Thyroid gland (tissue), 4 donors: ENCODE measurements at regions not wholly inside any gene's neighbourhood (a gene's known extent, or its start where the extent isn't known, plus 50 kb on each side); places are given as distances from the start of the nearest gene placed in this dataset.

Experiments
- DNase-seq, 2 donors: peaks; one replicate each; pipeline ENCODE4 v3.0.0-alpha.2; 2019
- H3K27ac ChIP-seq, 3 donors: fragments of 200-600 bp; sonication (generic); 1 replicate in 2 of 3; 2 replicates in 1 of 3; pipeline ENCODE4 v1.5.1; 2016 to 2019; ENCODE audit warnings: mild to moderate bottlenecking in 1 of 3, moderate library complexity in 1 of 3
- H3K27me3 ChIP-seq: fragments of 200-600 bp; sonication (generic); one replicate; pipeline ENCODE4 v1.5.1; 2019
- H3K36me3 ChIP-seq, 2 donors: fragments of 200-600 bp; sonication (generic); one replicate each; pipeline ENCODE4 v1.5.1; 2016 to 2019
- H3K4me1 ChIP-seq, 2 donors: fragments of 200-600 bp; sonication (generic); one replicate each; pipeline ENCODE4 v1.5.1; 2017 to 2019
- H3K4me3 ChIP-seq, 3 donors: fragments of 200-600 bp; sonication (generic); replicated peaks in 1 of 3; 1 replicate in 2 of 3; 2 replicates in 1 of 3; pipeline ENCODE4 v1.5.1; 2016; ENCODE audit warnings: mild to moderate bottlenecking in 1 of 3
- H3K9me3 ChIP-seq: fragments of 200-600 bp; sonication (generic); one replicate; pipeline ENCODE4 v1.5.1; 2017
- POLR2A ChIP-seq, 2 donors: fragments of 450-650 bp; IDR thresholded peaks; one replicate each; pipeline ENCODE4 v1.6.1; 2017; ENCODE audit warnings: antibody characterized with exemption in 2 of 2, mild to moderate bottlenecking in 2 of 2, moderate library complexity in 1 of 2
- WGBS, 2 donors: methylation state at CpG; one replicate each; pipeline ENCODE4 v1.1.5; 2017; 5-methylcytosine and 5-hydroxymethylcytosine counted together
- intact Hi-C: fragments of 100-400 bp; cut with DNase I; formaldehyde crosslinking; loops from one replicate; pipeline ENCODE4 v1.15.1; 2023
- TF ChIP-seq, protein P1 (sequence below), 6 experiments: fragments of 200-600 bp in 3 of 6; fragments of 450-650 bp in 3 of 6; sonication (generic) in 3 of 6; IDR thresholded peaks; one replicate each; pipeline ENCODE4 v1.5.1; 2016 to 2019; ENCODE audit warnings: antibody characterized with exemption in 6 of 6, mild to moderate bottlenecking in 2 of 6, inconsistent platforms in 1 of 6, moderate library complexity in 1 of 6

DNA sequence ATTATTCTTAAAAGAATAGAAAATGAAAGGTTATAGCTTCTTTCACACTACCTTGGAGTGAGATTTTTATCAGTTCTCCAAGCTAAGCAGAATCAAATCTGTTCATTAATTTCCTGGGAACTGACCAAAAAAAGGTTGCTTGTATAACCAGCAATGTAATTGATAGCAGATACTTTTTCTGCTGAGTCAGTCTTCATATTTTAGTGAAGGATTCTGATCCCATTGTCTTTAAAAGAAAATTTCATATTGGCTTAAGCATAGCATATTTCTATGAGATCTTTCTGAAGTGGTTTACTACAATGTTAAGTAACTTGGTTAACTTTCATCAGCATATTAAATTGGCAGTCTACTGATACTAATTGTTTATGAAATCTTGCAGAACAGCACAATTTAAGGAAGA, 338.0 kb downstream of the TMX3 start:
- H3K4me1 ChIP-seq, result no peaks in the 10 kb centered on the region
- TF ChIP-seq, protein P1, sequence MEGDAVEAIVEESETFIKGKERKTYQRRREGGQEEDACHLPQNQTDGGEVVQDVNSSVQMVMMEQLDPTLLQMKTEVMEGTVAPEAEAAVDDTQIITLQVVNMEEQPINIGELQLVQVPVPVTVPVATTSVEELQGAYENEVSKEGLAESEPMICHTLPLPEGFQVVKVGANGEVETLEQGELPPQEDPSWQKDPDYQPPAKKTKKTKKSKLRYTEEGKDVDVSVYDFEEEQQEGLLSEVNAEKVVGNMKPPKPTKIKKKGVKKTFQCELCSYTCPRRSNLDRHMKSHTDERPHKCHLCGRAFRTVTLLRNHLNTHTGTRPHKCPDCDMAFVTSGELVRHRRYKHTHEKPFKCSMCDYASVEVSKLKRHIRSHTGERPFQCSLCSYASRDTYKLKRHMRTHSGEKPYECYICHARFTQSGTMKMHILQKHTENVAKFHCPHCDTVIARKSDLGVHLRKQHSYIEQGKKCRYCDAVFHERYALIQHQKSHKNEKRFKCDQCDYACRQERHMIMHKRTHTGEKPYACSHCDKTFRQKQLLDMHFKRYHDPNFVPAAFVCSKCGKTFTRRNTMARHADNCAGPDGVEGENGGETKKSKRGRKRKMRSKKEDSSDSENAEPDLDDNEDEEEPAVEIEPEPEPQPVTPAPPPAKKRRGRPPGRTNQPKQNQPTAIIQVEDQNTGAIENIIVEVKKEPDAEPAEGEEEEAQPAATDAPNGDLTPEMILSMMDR (IDR thresholded peaks at IDR 0.05), result no peak
- no peak for TF ChIP-seq POLR2A (IDR thresholded peaks at IDR 0.05)
- no peaks in the 10 kb centered on the region for H3K27me3 ChIP-seq
- intact Hi-C loops, result no loop called here
- H3K36me3 ChIP-seq, result no peaks in the 10 kb centered on the region
- H3K4me3 ChIP-seq, result no peak overlapping the region
- H3K27ac ChIP-seq, result no peak overlapping the region
- no peak for DNase-seq
- no peaks in the 10 kb centered on the region for H3K9me3 ChIP-seq

DNA sequence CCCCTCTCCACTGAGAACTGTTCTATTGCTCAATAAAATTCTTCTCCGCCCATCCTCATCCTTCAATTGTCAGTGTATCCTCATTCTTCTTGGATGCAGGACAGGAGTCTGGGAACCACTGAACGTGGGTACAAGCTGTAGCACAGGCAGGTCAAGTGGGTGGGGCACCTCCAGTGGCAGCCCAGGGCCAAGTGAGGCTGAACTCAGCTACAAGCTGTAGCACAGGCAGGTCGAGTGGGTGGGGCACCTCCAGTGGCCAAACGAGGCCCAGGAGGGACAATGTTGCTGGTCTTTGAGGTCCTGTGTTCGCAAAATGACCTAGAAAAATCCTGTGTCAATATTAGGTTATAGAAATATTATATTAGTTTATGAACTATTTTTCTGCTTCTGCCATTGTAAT, 352.0 kb downstream of the TMX3 start:
- no peak for DNase-seq
- no peaks in the 10 kb centered on the region for H3K27me3 ChIP-seq
- TF ChIP-seq, protein P1 (IDR thresholded peaks at IDR 0.05), result no peak
- no peak for TF ChIP-seq POLR2A (IDR thresholded peaks at IDR 0.05)
- H3K4me3 ChIP-seq, result no peak overlapping the region
- no peaks in the 10 kb centered on the region for H3K9me3 ChIP-seq
- no peaks in the 10 kb centered on the region for H3K36me3 ChIP-seq
- intact Hi-C loops, result no loop called here
- 71 to 73% methylated on average over 5 of the region's 5 CpGs for WGBS, 2 donors
- H3K4me1 ChIP-seq, result no peaks in the 10 kb centered on the region
- no peak overlapping the region for H3K27ac ChIP-seq

DNA sequence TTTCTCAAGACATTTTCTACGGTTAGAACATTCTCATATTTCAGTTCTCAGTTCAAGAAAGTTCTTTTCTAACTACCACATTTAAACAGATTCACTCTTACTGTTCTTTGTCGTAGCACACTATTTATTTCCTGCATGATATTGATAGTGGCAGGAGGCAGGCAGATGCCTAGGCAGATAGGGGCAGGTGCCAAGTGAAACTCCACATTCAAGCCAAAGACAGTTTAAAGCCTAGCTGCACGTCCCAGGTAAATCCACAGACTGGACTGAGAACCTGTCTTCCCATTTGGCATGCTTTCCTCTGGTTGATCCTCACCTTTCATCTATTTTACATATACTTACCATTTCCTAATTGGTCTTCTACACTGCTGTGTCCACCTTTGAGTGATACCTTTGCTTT, 359.3 kb downstream of the TMX3 start:
- 48 to 66% methylated on average over 3 of the region's 3 CpGs for WGBS, 2 donors
- Histone ChIP-seq H3K27me3 (no peaks in the 10 kb centered on the region), H3K4me1 (no peaks in the 10 kb centered on the region), H3K36me3 (no peaks in the 10 kb centered on the region), H3K4me3 (no peak overlapping the region), H3K27ac (no peak overlapping the region), H3K9me3 (no peaks in the 10 kb centered on the region)
- no peak for DNase-seq
- no peak for TF ChIP-seq POLR2A (IDR thresholded peaks at IDR 0.05)
- TF ChIP-seq, protein P1 (IDR thresholded peaks at IDR 0.05), result no peak
- intact Hi-C loops, result no loop called here

DNA sequence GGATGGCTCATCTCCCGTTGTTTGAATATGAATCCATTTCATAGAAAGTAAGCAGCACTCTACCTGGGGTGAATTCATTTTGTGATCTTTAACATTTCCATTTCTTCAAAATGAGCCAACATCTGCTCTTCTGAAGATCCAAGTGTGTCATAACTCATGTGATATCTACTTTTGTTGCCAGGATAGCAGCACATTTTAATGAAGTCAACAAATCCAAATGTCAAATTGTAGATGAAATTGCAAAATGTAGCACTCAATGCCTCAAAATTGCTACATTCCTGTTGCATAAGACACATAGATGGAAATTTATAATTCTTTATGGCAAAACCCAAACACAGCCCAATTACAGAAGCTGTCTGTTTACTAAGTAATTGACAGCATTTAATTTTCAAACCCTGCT, 360.7 kb downstream of the TMX3 start:
- Histone ChIP-seq H3K36me3 (no peaks in the 10 kb centered on the region), H3K27me3 (no peaks in the 10 kb centered on the region), H3K9me3 (no peaks in the 10 kb centered on the region), H3K4me1 (no peaks in the 10 kb centered on the region), H3K27ac (no peak overlapping the region), H3K4me3 (no peak overlapping the region)
- WGBS, 2 donors, result 94% methylated on average over 1 of the region's 1 CpG
- DNase-seq, result no peak
- intact Hi-C loops, result no loop called here
- TF ChIP-seq POLR2A (IDR thresholded peaks at IDR 0.05), result no peak
- TF ChIP-seq, protein P1 (IDR thresholded peaks at IDR 0.05), result no peak

DNA sequence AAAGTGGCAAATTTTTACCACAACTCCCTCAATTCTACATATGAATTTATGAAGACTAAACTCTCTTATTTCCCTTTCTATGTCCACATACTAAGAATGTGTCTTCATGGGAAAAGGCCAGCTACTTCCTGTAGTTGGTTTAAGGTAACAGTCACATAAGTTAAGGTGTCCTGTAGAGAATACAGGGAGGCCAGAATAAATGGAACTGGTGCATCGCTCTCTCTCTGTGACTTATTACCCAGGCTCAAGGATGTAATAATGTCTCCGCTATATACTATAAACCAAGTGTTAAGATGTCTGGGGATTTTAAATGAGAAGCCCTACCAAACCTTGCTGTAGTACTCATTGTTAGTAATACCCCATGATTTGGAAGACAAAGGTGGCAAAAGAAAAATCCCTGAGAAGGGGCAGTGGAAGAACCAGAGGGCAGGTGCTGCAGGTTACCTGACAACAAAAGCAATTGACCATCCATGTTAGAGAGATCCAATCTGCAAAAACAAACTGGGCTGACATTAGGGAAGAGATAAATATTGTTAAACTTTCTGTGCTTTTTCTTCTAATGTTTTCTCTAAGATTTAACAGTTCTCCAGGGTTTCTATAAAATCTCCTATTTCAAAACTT, 372.8 kb downstream of the TMX3 start:
- H3K4me3 ChIP-seq, result no peak overlapping the region
- H3K27ac ChIP-seq, result no peak overlapping the region
- no peak for DNase-seq
- TF ChIP-seq, protein P1 (IDR thresholded peaks at IDR 0.05), result no peak
- TF ChIP-seq POLR2A (IDR thresholded peaks at IDR 0.05), result no peak
- no peaks in the 10 kb centered on the region for H3K27me3 ChIP-seq
- intact Hi-C loops, result no loop called here
- H3K36me3 ChIP-seq, result no peaks in the 10 kb centered on the region
- H3K9me3 ChIP-seq, result no peaks in the 10 kb centered on the region
- 93 to 94% methylated on average over 2 of the region's 2 CpGs for WGBS, 2 donors
- no peaks in the 10 kb centered on the region for H3K4me1 ChIP-seq
